ENCODE measurements at regions not wholly inside any gene's neighbourhood (a gene's known extent, or its start where the extent isn't known, plus 50 kb on each side); places are given as distances from the start of the nearest gene placed in this dataset.

DNA sequence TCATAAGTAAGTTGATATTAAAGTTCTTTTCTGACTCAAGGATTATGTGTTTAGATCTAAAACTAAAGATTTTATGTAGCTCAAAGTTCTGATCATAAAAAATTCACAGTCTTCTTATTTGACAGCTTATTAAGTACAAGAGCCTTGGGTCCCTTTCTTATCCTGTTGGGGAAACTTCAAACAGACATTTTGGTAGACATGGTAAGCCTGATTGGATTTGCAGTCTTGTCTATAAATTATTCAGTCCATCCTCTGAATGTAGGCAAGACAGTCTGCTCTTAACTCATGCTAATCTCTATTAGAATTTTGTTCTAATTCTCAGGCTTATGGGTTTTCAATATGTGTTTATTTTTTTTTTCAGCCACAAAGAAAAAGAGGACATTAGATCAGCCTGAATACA lies 1718.7 kb upstream of the SLC10A2 start (continued):
- TF ChIP-seq CBX8 (IDR thresholded peaks at IDR 0.05; ENCODE audit: borderline replicate concordance, low read depth, low read length) (no peak), JUND (IDR thresholded peaks at IDR 0.05; ENCODE audit: low read length) (no peak), RFX5 (IDR thresholded peaks at IDR 0.05; ENCODE audit: borderline replicate concordance, low read depth, low read length) (no peak), BCL11A (IDR thresholded peaks at IDR 0.05; ENCODE audit: low read depth in 2 of 2, low read length in 2 of 2) (no peak)
- TF ChIP-seq, protein P1, sequence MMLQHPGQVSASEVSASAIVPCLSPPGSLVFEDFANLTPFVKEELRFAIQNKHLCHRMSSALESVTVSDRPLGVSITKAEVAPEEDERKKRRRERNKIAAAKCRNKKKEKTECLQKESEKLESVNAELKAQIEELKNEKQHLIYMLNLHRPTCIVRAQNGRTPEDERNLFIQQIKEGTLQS (IDR thresholded peaks at IDR 0.05; ENCODE audit: insufficient read depth, low read depth, low read length) = no peak
